ENCODE measurements at regions not wholly inside any gene's neighbourhood (a gene's known extent, or its start where the extent isn't known, plus 50 kb on each side); places are given as distances from the start of the nearest gene placed in this dataset.

DNA sequence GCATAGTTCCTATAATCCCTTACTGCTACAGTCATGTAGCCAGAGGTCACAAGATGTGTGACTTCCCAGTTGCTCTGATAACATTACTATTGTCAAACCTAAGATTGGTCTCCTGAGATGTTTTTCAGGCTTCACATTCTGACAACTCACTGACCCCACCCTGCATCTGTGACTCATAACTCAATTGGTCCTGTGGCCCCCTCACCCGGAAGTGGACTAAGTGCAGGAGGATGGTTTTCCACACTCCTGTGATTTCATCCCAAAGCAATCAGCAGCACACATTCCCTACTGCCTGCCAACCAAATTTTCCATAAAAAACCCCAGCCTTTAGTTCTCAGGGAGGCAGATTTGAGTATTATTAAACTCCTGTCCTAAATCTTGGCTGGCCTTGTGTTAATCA is 564.9 kb upstream of the ZNF385D start:
- H3K4me1 ChIP-seq, result no peaks in the 10 kb centered on the region
- no peaks in the 10 kb centered on the region for H3K27me3 ChIP-seq
- no peak overlapping the region for H3K27ac ChIP-seq
- TF ChIP-seq, protein P1, sequence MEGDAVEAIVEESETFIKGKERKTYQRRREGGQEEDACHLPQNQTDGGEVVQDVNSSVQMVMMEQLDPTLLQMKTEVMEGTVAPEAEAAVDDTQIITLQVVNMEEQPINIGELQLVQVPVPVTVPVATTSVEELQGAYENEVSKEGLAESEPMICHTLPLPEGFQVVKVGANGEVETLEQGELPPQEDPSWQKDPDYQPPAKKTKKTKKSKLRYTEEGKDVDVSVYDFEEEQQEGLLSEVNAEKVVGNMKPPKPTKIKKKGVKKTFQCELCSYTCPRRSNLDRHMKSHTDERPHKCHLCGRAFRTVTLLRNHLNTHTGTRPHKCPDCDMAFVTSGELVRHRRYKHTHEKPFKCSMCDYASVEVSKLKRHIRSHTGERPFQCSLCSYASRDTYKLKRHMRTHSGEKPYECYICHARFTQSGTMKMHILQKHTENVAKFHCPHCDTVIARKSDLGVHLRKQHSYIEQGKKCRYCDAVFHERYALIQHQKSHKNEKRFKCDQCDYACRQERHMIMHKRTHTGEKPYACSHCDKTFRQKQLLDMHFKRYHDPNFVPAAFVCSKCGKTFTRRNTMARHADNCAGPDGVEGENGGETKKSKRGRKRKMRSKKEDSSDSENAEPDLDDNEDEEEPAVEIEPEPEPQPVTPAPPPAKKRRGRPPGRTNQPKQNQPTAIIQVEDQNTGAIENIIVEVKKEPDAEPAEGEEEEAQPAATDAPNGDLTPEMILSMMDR (IDR thresholded peaks at IDR 0.05), result no peak
- no peaks in the 10 kb centered on the region for H3K36me3 ChIP-seq
- no peak overlapping the region for H3K4me3 ChIP-seq
- DNase-seq (ENCODE audit: low spot score), result no peak
- no peaks in the 10 kb centered on the region for H3K9me3 ChIP-seq

DNA sequence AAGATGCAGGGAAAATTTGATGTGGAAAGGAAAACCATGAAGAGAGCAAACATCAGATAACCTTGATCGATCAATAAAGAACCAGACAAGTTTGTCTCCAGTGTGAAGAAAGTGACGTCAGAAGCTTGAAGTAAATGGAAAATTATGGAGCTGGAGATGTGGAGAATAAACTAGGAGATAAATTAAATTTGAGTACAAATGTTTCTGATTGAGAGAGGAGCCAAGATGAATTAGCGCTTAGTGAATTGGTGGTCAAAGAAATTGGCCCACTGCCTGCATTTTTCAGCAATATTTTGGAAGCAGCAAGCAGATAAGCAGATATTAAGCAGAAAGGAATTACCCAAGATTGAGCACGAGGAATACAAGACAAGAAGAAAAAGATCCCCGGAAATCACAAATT is 567.3 kb upstream of the ZNF385D start:
- no peak for DNase-seq (ENCODE audit: low spot score)
- no peak overlapping the region for H3K27ac ChIP-seq
- H3K27me3 ChIP-seq, result no peaks in the 10 kb centered on the region
- H3K4me1 ChIP-seq, result no peaks in the 10 kb centered on the region
- H3K36me3 ChIP-seq, result no peaks in the 10 kb centered on the region
- TF ChIP-seq, protein P1 (IDR thresholded peaks at IDR 0.05), result no peak
- H3K9me3 ChIP-seq, result no peaks in the 10 kb centered on the region
- H3K4me3 ChIP-seq, result no peak overlapping the region

DNA sequence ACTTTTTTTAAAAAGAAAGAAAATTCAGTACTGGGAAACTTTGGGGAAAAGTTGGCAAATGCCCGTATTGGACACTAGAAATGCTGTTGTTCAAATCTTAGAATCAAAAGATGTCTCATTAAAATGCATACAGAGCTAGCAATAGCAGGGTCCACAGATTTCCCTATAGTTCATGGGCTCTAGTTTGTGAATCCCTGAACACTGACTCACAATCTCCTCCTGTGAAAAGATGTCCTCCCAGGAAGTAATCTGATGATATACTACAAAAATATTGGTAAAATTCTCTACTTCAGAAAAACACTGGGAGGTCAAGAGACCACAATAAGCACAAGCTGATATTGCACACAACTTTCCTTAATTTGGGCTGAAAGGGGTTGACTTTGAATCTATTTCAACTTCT is 568.4 kb upstream of the ZNF385D start:
- TF ChIP-seq, protein P1 (IDR thresholded peaks at IDR 0.05), result no peak
- no peak for DNase-seq (ENCODE audit: low spot score)
- Histone ChIP-seq H3K4me3 (no peak overlapping the region), H3K4me1 (no peaks in the 10 kb centered on the region), H3K9me3 (no peaks in the 10 kb centered on the region), H3K36me3 (no peaks in the 10 kb centered on the region), H3K27ac (no peak overlapping the region), H3K27me3 (no peaks in the 10 kb centered on the region)

DNA sequence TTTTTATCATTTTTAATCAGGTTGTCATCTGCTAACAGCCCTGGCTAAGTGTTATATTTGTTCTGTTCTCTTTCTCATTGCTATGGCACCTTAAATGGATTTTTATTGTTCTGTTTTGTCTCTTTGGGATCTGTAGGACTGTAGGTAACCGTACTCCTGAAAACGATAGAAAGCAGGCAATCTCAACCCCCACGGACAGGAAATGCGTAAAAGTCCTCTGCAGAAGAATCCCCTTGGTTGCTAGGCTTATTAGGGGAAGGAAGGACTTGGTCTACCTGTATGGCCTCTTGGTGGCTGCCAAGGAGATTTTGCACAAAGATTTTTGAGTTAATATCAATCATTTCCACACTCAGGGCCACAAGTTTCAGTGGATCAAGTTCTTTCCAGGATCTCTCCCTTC is 571.9 kb upstream of the ZNF385D start:
- Histone ChIP-seq H3K27ac (no peak overlapping the region), H3K27me3 (no peaks in the 10 kb centered on the region), H3K4me3 (no peak overlapping the region), H3K9me3 (no peaks in the 10 kb centered on the region), H3K36me3 (no peaks in the 10 kb centered on the region), H3K4me1 (no peaks in the 10 kb centered on the region)
- no peak for DNase-seq (ENCODE audit: low spot score)
- TF ChIP-seq, protein P1 (IDR thresholded peaks at IDR 0.05), result no peak

DNA sequence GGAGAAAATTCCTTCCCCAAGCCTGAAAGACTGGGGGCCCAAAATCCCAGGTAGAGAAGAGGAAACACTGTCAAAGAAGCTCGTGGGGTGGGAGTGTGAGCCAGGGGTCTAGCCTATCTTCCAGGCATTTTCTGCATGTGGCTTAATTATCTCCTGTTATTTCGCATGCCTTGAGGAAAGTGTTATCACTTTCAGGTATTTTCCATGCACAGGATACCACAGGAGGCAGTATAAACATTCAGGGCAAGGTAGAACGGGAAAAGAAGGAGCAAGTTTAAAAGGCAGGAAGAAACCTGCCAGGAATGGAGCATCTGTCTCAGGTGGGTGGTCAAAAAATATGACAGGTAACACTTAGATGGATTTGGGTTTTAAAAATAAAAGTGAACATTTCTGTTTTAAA is 575.3 kb upstream of the ZNF385D start:
- Histone ChIP-seq H3K4me1 (no peaks in the 10 kb centered on the region), H3K27me3 (no peaks in the 10 kb centered on the region), H3K9me3 (no peaks in the 10 kb centered on the region), H3K36me3 (no peaks in the 10 kb centered on the region), H3K27ac (no peak overlapping the region), H3K4me3 (no peak overlapping the region)
- TF ChIP-seq, protein P1 (IDR thresholded peaks at IDR 0.05), result no peak
- no peak for DNase-seq (ENCODE audit: low spot score)

DNA sequence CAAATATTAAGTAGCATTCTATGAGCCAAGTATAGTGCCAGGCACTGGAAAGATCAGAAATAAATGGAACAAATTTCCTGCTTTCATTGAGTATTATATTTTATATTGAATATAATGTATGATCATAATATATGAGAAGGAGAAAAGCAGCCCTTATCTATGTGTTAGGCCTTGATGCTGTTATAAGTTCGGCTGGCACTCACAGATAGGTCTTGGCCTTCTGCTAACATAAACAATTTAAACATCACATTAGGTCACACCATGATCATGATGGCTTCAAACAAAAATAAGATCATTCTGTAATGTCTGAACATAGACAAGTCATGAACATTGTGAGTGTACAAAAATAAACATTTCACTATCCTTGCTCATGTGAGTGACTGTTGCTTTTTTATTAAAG is 584.0 kb upstream of the ZNF385D start:
- Histone ChIP-seq H3K36me3 (no peaks in the 10 kb centered on the region), H3K27ac (no peak overlapping the region), H3K9me3 (no peaks in the 10 kb centered on the region), H3K27me3 (no peaks in the 10 kb centered on the region), H3K4me3 (no peak overlapping the region), H3K4me1 (no peaks in the 10 kb centered on the region)
- TF ChIP-seq, protein P1 (IDR thresholded peaks at IDR 0.05), result no peak
- DNase-seq (ENCODE audit: low spot score), result no peak
